ENCODE measurements at regions not wholly inside any gene's neighbourhood (a gene's known extent, or its start where the extent isn't known, plus 50 kb on each side); places are given as distances from the start of the nearest gene placed in this dataset.

DNA sequence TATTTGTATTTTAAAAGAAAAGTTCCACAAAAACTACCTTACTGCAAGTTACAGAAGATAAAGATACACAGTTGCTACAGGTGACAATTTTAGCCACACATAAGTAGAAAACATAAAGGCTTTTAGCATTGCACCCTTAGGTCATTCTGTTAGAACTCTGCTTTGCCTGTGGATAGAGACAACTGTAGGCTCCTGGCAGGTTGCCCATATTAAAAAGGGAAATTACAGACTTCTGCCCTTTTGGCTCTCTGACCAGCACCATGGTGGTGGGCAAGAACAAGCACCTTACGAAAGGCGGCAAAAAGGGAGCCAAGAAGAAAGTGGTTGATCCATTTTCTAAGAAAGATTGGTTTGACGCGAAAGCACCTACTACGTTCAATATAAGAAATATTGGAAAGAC is 223.3 kb downstream of the MC4R start:
- DNase-seq (ENCODE audit: low read depth, low spot score), result no peak
- intact Hi-C loops (cut with micrococcal nuclease; ENCODE audit: unreplicated experiment) (no loop called here), in situ Hi-C loops (cut with MboI) (no loop called here)
- H3K4me3 ChIP-seq, result no peak overlapping the region
- H3K36me3 ChIP-seq (ENCODE audit: control insufficient read depth in 2 of 2, insufficient read depth in 2 of 2, low read length in 1 of 2), result no peaks in the 10 kb centered on the region
- peaks cover 3% of the 10 kb centered on the region in 2 experiments; a peak in 3 of 4 replicates for H3K27me3 ChIP-seq (replicated peaks in 1 of 2; ENCODE audit: control insufficient read depth in 2 of 2, insufficient read depth in 2 of 2, low read length in 1 of 2)
- H4K20me1 ChIP-seq (ENCODE audit: control insufficient read depth, insufficient read depth), result no peaks in the 10 kb centered on the region
- no peak overlapping the region for H3K27ac ChIP-seq (ENCODE audit: control insufficient read depth, insufficient read depth)
- no peaks in the 10 kb centered on the region for H3K79me2 ChIP-seq (ENCODE audit: control insufficient read depth, insufficient read depth, low read length)
- FAIRE-seq, result no peak
- WGBS (ENCODE audit: insufficient coverage, insufficient replicate concordance, low lambda C conversion rate, missing lambda C conversion rate), result 98% methylated on average over 5 of the region's 5 CpGs
- H3K9ac ChIP-seq (ENCODE audit: control insufficient read depth, insufficient read depth, low read length), result no peak overlapping the region
- no TSS peak for BruUV-seq (replicated peaks)
- no peaks in the 10 kb centered on the region for H3K4me1 ChIP-seq (ENCODE audit: control insufficient read depth, insufficient read depth, low read length)
- CTCF ChIA-PET, result no interaction called here
- TF ChIP-seq POLR2AphosphoS5 (IDR thresholded peaks at IDR 0.05; ENCODE audit: low read length), result no peak
- no peak for TF ChIP-seq ESRRA (IDR thresholded peaks at IDR 0.05; ENCODE audit: low read length)
- no peak for TF ChIP-seq IKZF1 (conservative IDR thresholded peaks at IDR 0.05)
- no peak for TF ChIP-seq DPF2 (IDR thresholded peaks at IDR 0.05)
- TF ChIP-seq CBX3 (IDR thresholded peaks at IDR 0.05; ENCODE audit: borderline replicate concordance, low read depth), result no peak
- no peak for TF ChIP-seq ZNF217 (IDR thresholded peaks at IDR 0.05)
- no peak for TF ChIP-seq FOS (IDR thresholded peaks at IDR 0.05; ENCODE audit: borderline replicate concordance, extremely low read depth, insufficient read length)
- TF ChIP-seq TCF3 (IDR thresholded peaks at IDR 0.05; ENCODE audit: borderline replicate concordance, insufficient read depth, low read depth, low read length), result no peak
- TF ChIP-seq FOXK2 (IDR thresholded peaks at IDR 0.05), result no peak
- TF ChIP-seq MYB (IDR thresholded peaks at IDR 0.05; ENCODE audit: borderline replicate concordance, low read depth, low read length), result no peak
- no peak for TF ChIP-seq ETV6 (conservative IDR thresholded peaks at IDR 0.05 in 1 of 2, IDR thresholded peaks at IDR 0.05 in 1 of 2; ENCODE audit: borderline replicate concordance in 1 of 2, low read depth in 1 of 2)
- no peak for TF ChIP-seq TBL1XR1 (IDR thresholded peaks at IDR 0.05; ENCODE audit: low read depth, low read length)
- TF ChIP-seq SMAD5 (IDR thresholded peaks at IDR 0.05; ENCODE audit: low read depth), result no peak
- no peak for TF ChIP-seq ZZZ3 (IDR thresholded peaks at IDR 0.05; ENCODE audit: control insufficient read depth, insufficient read length, low read depth)
- TF ChIP-seq, protein P1, sequence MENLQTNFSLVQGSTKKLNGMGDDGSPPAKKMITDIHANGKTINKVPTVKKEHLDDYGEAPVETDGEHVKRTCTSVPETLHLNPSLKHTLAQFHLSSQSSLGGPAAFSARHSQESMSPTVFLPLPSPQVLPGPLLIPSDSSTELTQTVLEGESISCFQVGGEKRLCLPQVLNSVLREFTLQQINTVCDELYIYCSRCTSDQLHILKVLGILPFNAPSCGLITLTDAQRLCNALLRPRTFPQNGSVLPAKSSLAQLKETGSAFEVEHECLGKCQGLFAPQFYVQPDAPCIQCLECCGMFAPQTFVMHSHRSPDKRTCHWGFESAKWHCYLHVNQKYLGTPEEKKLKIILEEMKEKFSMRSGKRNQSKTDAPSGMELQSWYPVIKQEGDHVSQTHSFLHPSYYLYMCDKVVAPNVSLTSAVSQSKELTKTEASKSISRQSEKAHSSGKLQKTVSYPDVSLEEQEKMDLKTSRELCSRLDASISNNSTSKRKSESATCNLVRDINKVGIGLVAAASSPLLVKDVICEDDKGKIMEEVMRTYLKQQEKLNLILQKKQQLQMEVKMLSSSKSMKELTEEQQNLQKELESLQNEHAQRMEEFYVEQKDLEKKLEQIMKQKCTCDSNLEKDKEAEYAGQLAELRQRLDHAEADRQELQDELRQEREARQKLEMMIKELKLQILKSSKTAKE (IDR thresholded peaks at IDR 0.05; ENCODE audit: low read depth, poor library complexity, severe bottlenecking), result no peak
- TF ChIP-seq, protein P2, sequence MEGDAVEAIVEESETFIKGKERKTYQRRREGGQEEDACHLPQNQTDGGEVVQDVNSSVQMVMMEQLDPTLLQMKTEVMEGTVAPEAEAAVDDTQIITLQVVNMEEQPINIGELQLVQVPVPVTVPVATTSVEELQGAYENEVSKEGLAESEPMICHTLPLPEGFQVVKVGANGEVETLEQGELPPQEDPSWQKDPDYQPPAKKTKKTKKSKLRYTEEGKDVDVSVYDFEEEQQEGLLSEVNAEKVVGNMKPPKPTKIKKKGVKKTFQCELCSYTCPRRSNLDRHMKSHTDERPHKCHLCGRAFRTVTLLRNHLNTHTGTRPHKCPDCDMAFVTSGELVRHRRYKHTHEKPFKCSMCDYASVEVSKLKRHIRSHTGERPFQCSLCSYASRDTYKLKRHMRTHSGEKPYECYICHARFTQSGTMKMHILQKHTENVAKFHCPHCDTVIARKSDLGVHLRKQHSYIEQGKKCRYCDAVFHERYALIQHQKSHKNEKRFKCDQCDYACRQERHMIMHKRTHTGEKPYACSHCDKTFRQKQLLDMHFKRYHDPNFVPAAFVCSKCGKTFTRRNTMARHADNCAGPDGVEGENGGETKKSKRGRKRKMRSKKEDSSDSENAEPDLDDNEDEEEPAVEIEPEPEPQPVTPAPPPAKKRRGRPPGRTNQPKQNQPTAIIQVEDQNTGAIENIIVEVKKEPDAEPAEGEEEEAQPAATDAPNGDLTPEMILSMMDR (IDR thresholded peaks at IDR 0.05 in 2 of 3, conservative IDR thresholded peaks at IDR 0.05 in 1 of 3; ENCODE audit: control insufficient read depth in 2 of 3, extremely low read depth in 1 of 3, insufficient read depth in 1 of 3, low read depth in 3 of 3, low read length in 3 of 3), result no peak
- TF ChIP-seq SP1 (IDR thresholded peaks at IDR 0.05; ENCODE audit: low read depth, low read length), result no peak
- no peak for ATAC-seq
- RAD21 ChIA-PET (ENCODE audit: unreplicated experiment), result no interaction called here
- no peak overlapping the region for H3K4me2 ChIP-seq (ENCODE audit: control insufficient read depth, insufficient read depth)
- no peaks in the 10 kb centered on the region for H3K9me3 ChIP-seq (replicated peaks; ENCODE audit: control insufficient read depth, insufficient read depth, low read length)
- SMC1A ChIA-PET (ENCODE audit: uncharacterized antibody, unreplicated experiment), result no interaction called here
- no peak overlapping the region for H2AFZ ChIP-seq (ENCODE audit: control insufficient read depth, low read depth, low read length)
- POLR2A ChIA-PET, result no interaction called here

Data from GM12878 (cell line).